GM18505 (cell line): ENCODE measurements at regions not wholly inside any gene's neighbourhood (a gene's known extent, or its start where the extent isn't known, plus 50 kb on each side); places are given as distances from the start of the nearest gene placed in this dataset.
"Not testable (repeated sequence)": the region's sequence is repeated elsewhere in the genome, so short reads cannot be mapped to it uniquely, and the experiment has no call there.

Experiments used
- ATAC-seq: cut with Tn5 transposase; IDR thresholded peaks from one replicate; pipeline ENCODE4 v1.9.1; 2021; ENCODE audit not compliant: unreplicated experiment
- POLR2A ChIP-seq: IDR thresholded peaks from 4 replicates; pipeline ENCODE4 v1.6.1; 2011; ENCODE audit warnings: borderline replicate concordance; ENCODE audit not compliant: insufficient read depth, insufficient read length; ENCODE audit errors: extremely low read depth

DNA sequence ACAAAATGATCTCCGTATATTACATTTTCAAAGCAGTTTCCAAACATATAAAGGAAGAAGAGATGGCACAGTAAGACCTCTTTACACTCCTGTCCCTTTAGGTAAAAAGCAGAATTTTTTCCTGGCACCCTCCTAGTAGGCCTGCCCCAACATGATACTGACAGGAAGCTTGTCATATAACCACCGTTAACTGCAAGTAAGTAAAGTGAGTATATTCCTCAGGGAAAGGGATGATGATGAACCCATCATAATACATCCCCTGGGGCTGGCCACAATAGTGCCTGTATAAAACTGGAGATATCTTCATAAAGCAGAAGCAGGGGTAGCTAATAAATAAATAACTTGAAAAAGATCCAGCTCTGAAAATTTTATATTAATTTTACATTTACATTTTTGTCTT lies 893.0 kb downstream of the DIPK2A start:
- no peak for TF ChIP-seq POLR2A
- no peak for ATAC-seq

DNA sequence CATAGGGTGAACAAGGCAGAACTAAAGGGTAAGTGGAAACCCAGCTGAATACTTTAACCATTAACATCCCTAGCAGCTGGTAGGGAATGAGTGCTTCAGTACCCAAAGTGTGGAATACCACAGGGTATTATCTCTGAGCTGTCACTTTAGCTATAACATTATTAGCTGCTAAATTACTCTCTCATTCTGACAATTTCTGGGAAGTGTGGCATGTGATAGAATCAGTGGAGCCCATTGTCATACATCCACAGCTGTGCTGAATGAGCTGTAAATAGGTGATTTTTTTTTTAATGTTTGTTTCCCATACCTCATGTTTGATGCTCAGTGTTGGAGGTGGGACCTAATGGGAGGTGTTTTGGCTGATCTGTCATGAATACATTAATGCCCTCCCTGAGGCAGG lies 894.3 kb downstream of the DIPK2A start:
- no peak for TF ChIP-seq POLR2A
- ATAC-seq = no peak

DNA sequence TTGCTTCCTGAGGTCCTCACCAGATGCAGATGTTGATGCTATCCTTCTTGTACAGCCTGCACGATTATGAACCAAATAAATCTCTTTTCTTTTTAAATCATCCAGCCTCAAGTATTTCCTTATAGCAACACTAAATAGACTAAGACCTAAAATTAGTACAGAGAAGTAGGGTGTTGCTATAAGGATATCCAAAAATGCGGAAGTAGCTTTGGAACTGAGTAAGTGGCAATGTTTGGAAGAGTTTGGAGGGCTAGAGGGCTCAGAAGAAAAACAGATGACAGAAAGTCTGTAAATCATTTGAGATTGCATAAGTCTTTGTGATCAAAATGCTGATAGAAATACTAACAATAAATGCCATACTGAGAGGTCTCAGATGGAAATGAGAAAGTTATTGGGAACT lies 894.9 kb downstream of the DIPK2A start:
- TF ChIP-seq POLR2A = no peak
- no peak for ATAC-seq

DNA sequence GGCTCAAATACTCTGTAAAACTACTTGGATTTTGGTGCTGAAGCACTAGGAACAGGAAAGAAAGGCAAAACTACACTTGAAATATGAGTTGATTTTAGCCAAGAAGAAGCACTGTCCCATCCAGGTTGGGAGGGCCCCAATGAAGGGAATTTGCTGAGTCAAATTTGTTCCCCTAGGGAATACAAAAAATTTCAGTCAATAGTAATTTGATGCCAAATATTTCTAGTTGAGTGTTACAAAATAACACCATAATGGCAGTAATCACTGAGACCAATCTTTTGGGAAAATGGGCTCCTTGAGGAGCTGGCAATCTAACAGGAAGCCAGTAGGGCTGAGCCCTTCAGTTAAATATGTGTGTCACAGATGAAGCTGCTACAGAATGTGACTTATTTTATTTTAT lies 896.9 kb downstream of the DIPK2A start:
- no peak for TF ChIP-seq POLR2A

DNA sequence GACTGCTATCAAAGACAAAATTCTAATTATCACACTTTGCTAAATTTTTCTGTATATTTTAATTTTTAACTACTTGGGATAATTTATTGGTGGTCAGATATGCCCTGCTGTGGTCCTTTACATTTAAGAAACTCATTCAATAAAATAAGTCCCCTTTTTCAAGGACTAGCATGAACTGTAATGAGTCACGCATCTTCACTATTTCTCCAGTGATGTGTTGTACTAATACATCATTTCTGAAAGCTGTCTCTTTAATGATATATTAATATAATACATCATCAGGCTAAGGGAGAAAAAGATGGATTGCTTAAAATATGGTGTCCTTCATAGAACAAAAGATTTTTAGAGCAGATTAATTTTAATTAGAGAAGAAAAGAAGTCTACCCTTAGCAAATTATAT lies 901.4 kb downstream of the DIPK2A start:
- TF ChIP-seq POLR2A = no peak
- no peak for ATAC-seq

More for the DNA sequence above, 896.9 kb downstream of the DIPK2A start:
- no peak for ATAC-seq

DNA sequence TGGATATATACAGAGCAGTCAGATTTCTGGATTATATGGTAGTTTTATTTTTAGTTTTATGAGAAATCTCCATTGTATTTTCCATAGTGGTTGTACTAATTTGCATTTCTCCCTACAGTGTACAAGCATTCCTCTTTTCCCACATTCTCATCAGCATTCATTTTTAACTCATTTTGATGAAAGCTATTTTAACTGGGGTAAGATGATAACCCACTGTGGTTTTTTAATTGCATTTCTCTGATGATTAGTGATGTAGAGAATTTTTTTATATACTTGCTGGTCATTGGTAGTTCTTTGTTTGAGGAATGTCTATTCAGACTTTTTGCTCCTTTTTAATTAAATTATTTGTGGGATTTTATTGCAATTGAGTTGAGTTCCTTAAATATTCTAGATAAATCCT lies 903.6 kb downstream of the DIPK2A start:
- ATAC-seq = no peak
- TF ChIP-seq POLR2A = no peak

DNA sequence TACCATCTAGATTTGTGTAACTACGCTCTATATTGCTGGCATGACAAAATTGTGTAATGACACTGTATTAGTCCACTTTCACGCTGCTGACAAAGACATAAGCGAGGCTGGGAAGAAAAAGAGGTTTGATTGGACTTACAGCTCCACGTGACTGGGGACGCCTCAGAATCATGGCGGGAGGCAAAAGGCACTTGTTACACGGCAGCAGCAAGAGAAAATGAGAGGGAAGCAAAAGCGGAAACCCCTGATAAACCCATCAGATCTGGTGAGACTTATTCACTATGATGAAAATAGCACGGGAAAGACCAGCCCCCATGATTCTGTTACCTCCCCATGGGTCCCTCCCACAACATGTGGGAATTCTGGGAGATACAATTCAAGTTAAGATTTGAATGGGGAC lies 905.7 kb downstream of the DIPK2A start:
- ATAC-seq = no peak
- no peak for TF ChIP-seq POLR2A

DNA sequence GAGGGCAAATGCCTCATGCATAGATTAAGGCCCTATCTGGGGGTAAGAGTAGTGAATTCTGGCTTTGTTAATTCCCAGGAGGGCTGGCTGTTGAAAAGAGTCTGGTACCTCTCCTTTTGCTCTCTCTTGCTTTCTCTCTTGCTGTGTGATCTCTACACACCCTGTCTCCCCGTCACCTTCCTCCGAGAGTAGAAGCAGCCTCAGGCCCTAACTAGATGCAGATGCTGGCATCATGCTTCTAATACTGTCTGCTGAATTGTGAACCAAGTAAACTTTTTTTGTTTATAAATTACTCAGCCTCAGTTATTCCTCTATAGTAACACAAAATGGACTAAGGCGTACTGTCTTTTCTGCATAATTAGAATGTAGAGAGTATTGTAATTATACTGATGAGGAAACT lies 908.1 kb downstream of the DIPK2A start:
- no peak for TF ChIP-seq POLR2A
- ATAC-seq = no peak

DNA sequence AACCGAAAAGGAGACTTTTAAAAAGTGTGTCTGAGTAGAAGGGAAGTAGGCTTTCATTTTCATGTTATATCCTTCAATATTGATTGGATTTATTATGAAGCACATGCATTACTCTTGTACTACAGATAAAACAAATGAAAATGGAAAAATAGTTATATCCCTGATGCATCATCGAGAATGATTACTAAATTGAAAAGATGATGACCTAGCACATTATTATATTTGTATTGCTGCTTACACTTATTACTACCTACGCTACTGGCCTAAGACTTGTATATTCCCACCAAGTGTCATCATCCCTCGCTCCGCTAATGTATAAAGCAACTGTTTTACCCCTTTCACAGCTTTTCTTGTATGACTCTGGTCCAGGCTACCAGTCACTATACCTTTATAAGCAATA lies 922.4 kb downstream of the DIPK2A start:
- TF ChIP-seq POLR2A = no peak

DNA sequence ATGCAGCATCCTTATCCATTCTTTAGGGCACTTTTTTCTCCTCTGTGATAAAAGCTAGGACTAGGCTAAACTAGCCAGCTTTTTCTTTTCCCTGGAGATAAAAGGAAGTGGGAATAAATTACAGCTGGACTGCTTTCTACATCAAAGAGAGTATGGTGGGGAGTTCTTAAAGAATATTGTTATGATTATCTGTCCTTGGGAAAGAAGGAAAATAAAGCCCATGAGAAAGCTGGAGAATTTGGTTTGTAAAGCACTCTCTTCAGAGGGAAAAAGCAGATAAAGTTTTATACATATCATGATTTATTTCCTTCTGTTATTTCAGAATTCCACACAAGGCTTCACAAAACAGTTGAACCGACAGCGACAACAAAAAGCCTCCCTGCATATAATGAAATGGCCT lies 923.0 kb downstream of the DIPK2A start:
- ATAC-seq = no peak
- no peak for TF ChIP-seq POLR2A

More for the DNA sequence above, 922.4 kb downstream of the DIPK2A start:
- ATAC-seq = no peak

DNA sequence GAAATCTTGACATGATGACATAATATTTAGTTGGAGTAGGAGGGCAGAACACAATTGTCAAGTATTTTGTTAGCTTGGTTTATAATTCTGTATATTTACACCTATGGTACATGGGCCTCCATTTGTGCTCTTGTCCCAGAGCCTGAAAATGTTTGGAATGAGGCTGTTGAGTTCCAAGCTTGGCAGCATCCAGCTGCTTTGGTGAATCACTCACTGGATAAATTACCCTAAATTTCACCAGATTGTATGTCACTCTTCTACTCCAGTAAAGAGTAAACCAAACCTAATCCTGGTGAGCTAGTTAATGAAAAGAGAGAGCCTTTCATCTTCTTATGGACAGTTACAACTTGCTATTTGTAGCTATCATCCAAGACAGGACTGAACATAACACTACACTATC lies 928.7 kb downstream of the DIPK2A start:
- ATAC-seq = no peak
- TF ChIP-seq POLR2A = no peak

DNA sequence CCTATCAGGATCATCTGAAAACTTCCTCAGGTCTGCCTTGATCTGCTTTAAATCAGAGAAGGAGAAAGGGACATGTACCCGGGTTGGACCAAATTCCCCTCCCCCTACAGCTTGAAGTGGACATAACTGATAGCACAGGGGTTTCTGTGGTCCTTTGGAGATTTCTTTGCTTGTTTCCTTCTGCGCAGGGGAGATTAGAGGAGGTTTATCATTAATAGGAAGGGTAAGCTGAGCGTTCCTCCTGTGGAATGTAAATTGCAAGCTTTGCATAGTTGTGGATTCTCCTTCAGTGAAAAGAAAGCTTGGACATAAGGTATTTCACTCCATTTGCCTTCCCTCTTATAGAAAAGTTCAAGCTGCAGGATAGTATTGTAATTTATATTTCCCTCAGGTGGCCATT lies 936.0 kb downstream of the DIPK2A start:
- not testable (repeated sequence) for ATAC-seq

DNA sequence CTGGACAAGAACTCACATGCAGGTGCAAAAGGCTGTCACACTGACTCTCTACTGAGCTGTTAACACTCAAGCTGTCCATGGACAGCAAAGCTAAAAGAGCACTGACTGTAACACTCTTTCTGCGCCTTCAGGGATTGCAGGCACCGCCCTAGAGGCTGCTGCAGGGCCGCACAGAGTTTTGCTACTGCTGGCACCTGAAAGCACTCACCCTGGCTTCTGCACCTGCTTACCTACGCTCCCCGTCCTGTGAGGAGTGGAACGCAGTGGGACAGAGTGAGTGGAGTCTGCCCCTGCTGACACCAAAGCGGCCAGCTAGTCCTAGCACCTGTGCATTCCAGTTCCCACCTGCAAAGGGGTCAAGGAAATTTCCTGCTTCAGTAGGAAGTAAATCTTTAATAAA lies 941.3 kb downstream of the DIPK2A start:
- no peak for ATAC-seq

DNA sequence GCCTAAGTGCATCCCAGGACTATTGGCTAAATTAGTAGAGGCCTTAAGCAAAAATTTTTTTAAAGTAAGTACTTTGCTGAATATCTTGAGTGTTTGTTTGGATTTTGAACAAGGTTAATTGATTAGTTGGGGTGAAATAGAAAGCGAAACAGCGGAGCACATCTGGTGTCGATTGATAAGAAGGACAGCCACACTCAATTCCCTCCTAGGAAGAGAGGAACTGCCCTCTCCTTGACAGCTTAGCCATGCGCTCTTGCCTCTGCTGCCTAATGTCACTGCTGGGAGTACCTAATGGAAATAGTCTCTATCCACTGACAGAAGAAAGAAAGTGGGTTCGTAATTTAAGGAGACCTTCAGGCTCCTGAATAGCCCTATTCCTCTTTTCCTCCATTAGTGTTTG lies 943.6 kb downstream of the DIPK2A start:
- no peak for TF ChIP-seq POLR2A
- ATAC-seq = no peak

More for the DNA sequence above, 941.3 kb downstream of the DIPK2A start:
- TF ChIP-seq POLR2A = no peak

DNA sequence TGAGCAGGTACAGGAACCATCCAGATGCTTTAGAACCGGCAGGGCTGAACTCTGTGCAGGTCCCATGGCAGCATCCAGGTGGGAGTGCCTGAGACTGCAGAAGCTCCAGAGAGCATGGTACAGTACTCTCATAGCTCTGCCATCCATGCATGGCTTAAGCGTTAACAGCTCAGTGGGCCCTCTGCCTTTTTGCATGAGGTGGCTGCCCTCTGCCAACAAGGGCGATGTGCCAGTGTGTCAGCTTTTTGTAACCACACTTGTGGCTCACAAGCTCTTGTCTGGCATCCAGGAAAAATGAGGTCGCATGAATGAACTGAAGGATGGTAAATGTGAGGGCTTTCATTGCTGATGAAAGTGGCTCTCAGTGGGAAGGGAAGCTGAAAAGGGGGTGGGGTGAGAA lies 950.1 kb downstream of the DIPK2A start:
- TF ChIP-seq POLR2A = no peak
- no peak for ATAC-seq
